ENCODE measurements at regions not wholly inside any gene's neighbourhood (a gene's known extent, or its start where the extent isn't known, plus 50 kb on each side); places are given as distances from the start of the nearest gene placed in this dataset.
"Not testable (repeated sequence)": the region's sequence is repeated elsewhere in the genome, so short reads cannot be mapped to it uniquely, and the experiment has no call there.

DNA sequence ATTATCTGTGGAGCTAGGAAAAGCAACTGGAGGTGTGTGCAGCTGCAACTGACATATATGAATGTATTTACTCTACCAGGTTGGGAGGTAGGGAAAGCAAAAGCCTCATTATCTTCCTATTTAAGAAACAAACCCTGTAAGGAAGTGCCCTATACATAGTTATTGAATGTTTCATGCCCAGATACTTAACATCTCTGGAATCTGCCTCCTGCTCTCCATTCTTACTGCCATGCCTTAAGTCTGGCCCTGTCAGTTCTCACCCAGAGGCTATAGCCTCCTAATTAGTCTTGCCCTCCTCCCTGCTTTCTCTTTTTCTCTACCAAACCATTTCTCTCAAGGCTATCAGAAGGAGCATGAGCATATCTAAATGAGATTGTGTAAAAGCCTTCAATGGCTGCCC lies 542.6 kb upstream of the LRRN3 start:
- no peak for DNase-seq
- peaks cover 0 to 9% of the 10 kb centered on the region in 2 donors for H3K9me3 ChIP-seq
- no peaks in the 10 kb centered on the region for H3K27me3 ChIP-seq
- TF ChIP-seq CTCF (IDR thresholded peaks at IDR 0.05) (no peak), POLR2A (IDR thresholded peaks at IDR 0.05) (no peak)
- intact Hi-C loops (cut with DNase I; ENCODE audit: low total_unique reads) = no loop called here
- H3K4me1 ChIP-seq = no peaks in the 10 kb centered on the region
- no peaks in the 10 kb centered on the region for H3K36me3 ChIP-seq
- no peak overlapping the region for H3K27ac ChIP-seq
- H3K4me3 ChIP-seq = no peak overlapping the region

GRCh38 chr7:110557136-110557535 lies 533.8 kb upstream of the LRRN3 start:
- intact Hi-C loops (cut with DNase I; ENCODE audit: low total_unique reads) = no loop called here

GRCh38 chr7:110563286-110563685 lies 527.6 kb upstream of the LRRN3 start:
- intact Hi-C loops (cut with DNase I; ENCODE audit: low total_unique reads); H3K9me3 ChIP-seq: not testable (repeated sequence)

More at GRCh38 chr7:110557136-110557535, 533.8 kb upstream of the LRRN3 start:
- no peaks in the 10 kb centered on the region for H3K27me3 ChIP-seq
- TF ChIP-seq CTCF (IDR thresholded peaks at IDR 0.05) (no peak), POLR2A (IDR thresholded peaks at IDR 0.05) (no peak)
- no peak overlapping the region for H3K4me3 ChIP-seq
- no peaks in the 10 kb centered on the region for H3K36me3 ChIP-seq
- H3K4me1 ChIP-seq = no peaks in the 10 kb centered on the region
- no peaks in the 10 kb centered on the region for H3K9me3 ChIP-seq
- no peak overlapping the region for H3K27ac ChIP-seq
- no peak for DNase-seq

GRCh38 chr7:110564246-110564645 lies 526.7 kb upstream of the LRRN3 start:
- intact Hi-C loops (cut with DNase I; ENCODE audit: low total_unique reads) = no loop called here
- no peaks in the 10 kb centered on the region for H3K36me3 ChIP-seq
- no peak for DNase-seq
- no peaks in the 10 kb centered on the region for H3K9me3 ChIP-seq
- TF ChIP-seq POLR2A (IDR thresholded peaks at IDR 0.05) = no peak
- TF ChIP-seq CTCF (IDR thresholded peaks at IDR 0.05) = no peak
- H3K27ac ChIP-seq = no peak overlapping the region
- no peaks in the 10 kb centered on the region for H3K27me3 ChIP-seq
- H3K4me1 ChIP-seq = no peaks in the 10 kb centered on the region
- no peak overlapping the region for H3K4me3 ChIP-seq

More at GRCh38 chr7:110563286-110563685, 527.6 kb upstream of the LRRN3 start:
- not testable (repeated sequence) for H3K27me3 ChIP-seq, H3K4me1 ChIP-seq, H3K36me3 ChIP-seq, H3K27ac ChIP-seq, DNase-seq, H3K4me3 ChIP-seq

GRCh38 chr7:110568388-110568787 lies 522.5 kb upstream of the LRRN3 start:
- Histone ChIP-seq H3K36me3 (no peaks in the 10 kb centered on the region), H3K9me3 (no peaks in the 10 kb centered on the region), H3K4me3 (no peak overlapping the region), H3K4me1 (no peaks in the 10 kb centered on the region), H3K27ac (no peak overlapping the region), H3K27me3 (no peaks in the 10 kb centered on the region)
- intact Hi-C loops (cut with DNase I; ENCODE audit: low total_unique reads) = no loop called here
- DNase-seq = no peak
- TF ChIP-seq CTCF (IDR thresholded peaks at IDR 0.05) = no peak
- no peak for TF ChIP-seq POLR2A (IDR thresholded peaks at IDR 0.05)

DNA sequence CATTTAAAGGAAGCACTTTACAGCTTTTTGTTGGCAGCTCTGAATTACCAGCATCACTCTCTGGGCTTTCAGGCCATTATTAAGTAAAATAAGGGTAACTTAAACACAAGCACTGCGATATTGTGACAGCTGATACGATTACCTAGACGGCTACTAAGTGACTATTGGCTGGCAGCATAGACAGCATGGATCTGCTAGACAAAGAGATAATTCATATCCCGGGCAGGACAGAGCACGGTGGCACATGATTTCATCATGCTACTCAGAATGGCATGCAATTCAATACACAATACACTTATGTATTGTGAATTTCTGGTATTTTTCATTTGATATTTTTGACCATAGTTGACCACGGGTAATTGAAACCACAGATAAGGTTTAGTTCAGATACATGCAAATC lies 522.0 kb upstream of the LRRN3 start:
- H3K36me3 ChIP-seq = no peaks in the 10 kb centered on the region
- TF ChIP-seq POLR2A (IDR thresholded peaks at IDR 0.05) = no peak
- TF ChIP-seq CTCF (IDR thresholded peaks at IDR 0.05) = no peak
- H3K27ac ChIP-seq = no peak overlapping the region
- no peak overlapping the region for H3K4me3 ChIP-seq
- no peaks in the 10 kb centered on the region for H3K9me3 ChIP-seq
- DNase-seq = no peak
- no peaks in the 10 kb centered on the region for H3K4me1 ChIP-seq
- intact Hi-C loops (cut with DNase I; ENCODE audit: low total_unique reads) = no loop called here
- H3K27me3 ChIP-seq = no peaks in the 10 kb centered on the region

Measured in uterus (tissue), 3 donors.